ENCODE measurements at regions not wholly inside any gene's neighbourhood (a gene's known extent, or its start where the extent isn't known, plus 50 kb on each side); places are given as distances from the start of the nearest gene placed in this dataset.
"Not testable (repeated sequence)": the region's sequence is repeated elsewhere in the genome, so short reads cannot be mapped to it uniquely, and the experiment has no call there.

- Histone ChIP-seq H3K4me3 (no peak overlapping the region), H3K36me3 (no peaks in the 10 kb centered on the region), H3K9ac (ENCODE audit: low read depth in 2 of 2, low read length in 2 of 2) (no peak overlapping the region), H3K27ac (no peak overlapping the region), H3K9me3 (no peaks in the 10 kb centered on the region), H3K4me1 (no peaks in the 10 kb centered on the region), H3K27me3 (no peaks in the 10 kb centered on the region)
- TF ChIP-seq CTCF (IDR thresholded peaks at IDR 0.05): no peak
- intact Hi-C loops (cut with DNase I): no loop called here
- no peak for DNase-seq
These were observed 78.2 kb upstream of the DST start for GRCh38 chr6:56720882-56721281.

- intact Hi-C loops (cut with DNase I): not testable (repeated sequence)
These were observed 77.5 kb upstream of the DST start for GRCh38 chr6:56720202-56720601.

GRCh38 chr6:56719315-56720058 lies 76.8 kb upstream of the DST start:
- H3K4me1 ChIP-seq; intact Hi-C loops (cut with DNase I): not testable (repeated sequence)

More at GRCh38 chr6:56720202-56720601, 77.5 kb upstream of the DST start:
- not testable (repeated sequence) for H3K9me3 ChIP-seq; DNase-seq; H3K4me3 ChIP-seq; H3K9ac ChIP-seq (ENCODE audit: low read depth in 2 of 2, low read length in 2 of 2); H3K27ac ChIP-seq; H3K36me3 ChIP-seq; H3K27me3 ChIP-seq; H3K4me1 ChIP-seq

GRCh38 chr6:56718236-56718635 lies 75.5 kb upstream of the DST start:
- H3K36me3 ChIP-seq: no peaks in the 10 kb centered on the region
- H3K27ac ChIP-seq: no peak overlapping the region
- no peak for DNase-seq
- H3K9ac ChIP-seq (ENCODE audit: low read depth in 2 of 2, low read length in 2 of 2): no peak overlapping the region
- H3K9me3 ChIP-seq: no peaks in the 10 kb centered on the region
- no peaks in the 10 kb centered on the region for H3K27me3 ChIP-seq
- no peak overlapping the region for H3K4me3 ChIP-seq
- intact Hi-C loops (cut with DNase I): no loop called here
- H3K4me1 ChIP-seq: no peaks in the 10 kb centered on the region
- no peak for TF ChIP-seq CTCF (IDR thresholded peaks at IDR 0.05)

More at GRCh38 chr6:56719315-56720058, 76.8 kb upstream of the DST start:
- H3K27ac ChIP-seq; H3K27me3 ChIP-seq; H3K9ac ChIP-seq (ENCODE audit: low read depth in 2 of 2, low read length in 2 of 2); H3K4me3 ChIP-seq; DNase-seq; H3K36me3 ChIP-seq; H3K9me3 ChIP-seq: not testable (repeated sequence)

GRCh38 chr6:56716229-56716628 lies 73.5 kb upstream of the DST start:
- no peak overlapping the region for H3K4me3 ChIP-seq
- no peaks in the 10 kb centered on the region for H3K27me3 ChIP-seq
- no peak overlapping the region for H3K27ac ChIP-seq
- no peaks in the 10 kb centered on the region for H3K4me1 ChIP-seq
- TF ChIP-seq CTCF (IDR thresholded peaks at IDR 0.05): no peak
- intact Hi-C loops (cut with DNase I): no loop called here
- no peak for DNase-seq
- no peaks in the 10 kb centered on the region for H3K36me3 ChIP-seq
- H3K9me3 ChIP-seq: no peaks in the 10 kb centered on the region
- no peak overlapping the region for H3K9ac ChIP-seq (ENCODE audit: low read depth in 2 of 2, low read length in 2 of 2)

- no peak overlapping the region for H3K4me3 ChIP-seq
- intact Hi-C loops (cut with DNase I): no loop called here
- H3K27ac ChIP-seq: no peak overlapping the region
- no peak overlapping the region for H3K9ac ChIP-seq (ENCODE audit: low read depth in 2 of 2, low read length in 2 of 2)
- TF ChIP-seq CTCF (IDR thresholded peaks at IDR 0.05): no peak
- DNase-seq: no peak
- H3K27me3 ChIP-seq: no peaks in the 10 kb centered on the region
- no peaks in the 10 kb centered on the region for H3K9me3 ChIP-seq
- H3K4me1 ChIP-seq: no peaks in the 10 kb centered on the region
- no peaks in the 10 kb centered on the region for H3K36me3 ChIP-seq
These were observed 73.1 kb upstream of the DST start for GRCh38 chr6:56715741-56716140.
